ENCODE measurements at regions not wholly inside any gene's neighbourhood (a gene's known extent, or its start where the extent isn't known, plus 50 kb on each side); places are given as distances from the start of the nearest gene placed in this dataset.
"Not testable (repeated sequence)": the region's sequence is repeated elsewhere in the genome, so short reads cannot be mapped to it uniquely, and the experiment has no call there.

DNA sequence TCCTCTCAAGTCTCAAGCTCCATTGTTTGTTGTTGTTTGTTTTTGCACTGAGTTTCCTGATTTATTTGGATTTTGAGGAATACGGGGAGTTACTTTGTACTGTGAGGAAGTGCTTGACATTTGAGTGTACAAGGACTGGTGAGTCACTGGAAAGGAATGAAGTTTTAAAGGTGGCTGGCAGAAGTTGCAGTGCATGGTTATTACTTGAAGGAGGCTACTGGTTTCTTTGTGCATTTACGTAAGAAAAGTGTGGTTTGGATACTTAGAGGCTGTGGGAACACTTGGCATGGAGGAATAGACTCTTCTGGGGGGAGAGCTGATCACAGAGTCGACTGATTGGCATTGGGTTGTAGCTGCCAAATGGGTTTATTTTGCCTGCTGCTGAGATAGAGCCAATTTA is 919.0 kb downstream of the TAF11L14 start:
- Histone ChIP-seq H3K36me3 (replicated peaks) (no peaks in the 10 kb centered on the region), H3K4me3 (no peak overlapping the region), H3K27me3 (ENCODE audit: low read depth) (no peaks in the 10 kb centered on the region), H3K4me1 (no peaks in the 10 kb centered on the region), H3K9me3 (no peaks in the 10 kb centered on the region)
- DNase-seq (ENCODE audit: low spot score in 2 of 2), result no peak
- in situ Hi-C loops (cut with MboI; ENCODE audit: low sequenced_read_pairs), result no loop called here

DNA sequence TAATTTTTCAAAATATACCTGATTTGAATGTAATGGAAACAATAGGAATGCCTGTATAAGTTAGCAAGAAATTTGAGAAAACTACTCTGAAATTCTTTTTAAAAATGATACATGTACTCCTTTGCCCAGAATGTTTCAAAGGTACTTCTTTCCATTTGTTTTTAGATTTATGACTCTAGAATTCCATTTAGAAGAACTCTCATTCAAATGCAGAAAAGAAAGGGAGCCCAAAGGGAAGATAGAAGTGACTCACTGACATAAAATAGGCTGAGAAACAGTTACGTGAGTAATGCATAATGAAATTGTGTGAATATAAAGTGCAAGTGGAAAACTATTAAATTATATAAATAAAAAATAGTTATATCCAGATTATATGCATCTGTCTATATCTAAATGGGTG is 926.3 kb downstream of the TAF11L14 start:
- no peak overlapping the region for H3K4me3 ChIP-seq
- DNase-seq (ENCODE audit: low spot score in 2 of 2), result peak in 1 of 2 experiments; percentile 73
- peaks cover 29% of the 10 kb centered on the region for H3K4me1 ChIP-seq
- H3K36me3 ChIP-seq (replicated peaks), result no peaks in the 10 kb centered on the region
- no peaks in the 10 kb centered on the region for H3K27me3 ChIP-seq (ENCODE audit: low read depth)
- in situ Hi-C loops (cut with MboI; ENCODE audit: low sequenced_read_pairs), result no loop called here
- H3K9me3 ChIP-seq, result no peaks in the 10 kb centered on the region

DNA sequence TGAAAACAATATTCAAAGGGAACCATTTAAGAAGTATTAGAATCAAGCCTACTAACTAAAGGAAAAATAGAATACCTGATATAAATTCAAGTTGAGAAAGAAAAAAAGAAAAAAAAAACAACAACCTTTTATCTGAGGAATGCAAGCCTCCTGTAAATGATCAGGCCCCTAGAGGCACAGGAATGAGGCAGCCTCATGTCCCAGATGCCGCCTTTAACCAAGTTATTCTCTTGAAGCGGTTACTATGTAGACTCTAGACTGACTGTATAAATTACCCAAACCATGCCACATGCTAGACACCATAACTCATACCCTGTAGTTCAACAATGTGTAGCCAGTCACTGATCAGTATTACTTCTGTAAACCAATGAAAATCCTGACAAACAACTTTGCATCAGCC is 929.6 kb downstream of the TAF11L14 start:
- Histone ChIP-seq H3K27me3 (ENCODE audit: low read depth) (no peaks in the 10 kb centered on the region), H3K36me3 (replicated peaks) (no peaks in the 10 kb centered on the region), H3K4me1 (peaks cover 29% of the 10 kb centered on the region), H3K9me3 (no peaks in the 10 kb centered on the region), H3K4me3 (no peak overlapping the region)
- no peak for DNase-seq (ENCODE audit: low spot score in 2 of 2)
- in situ Hi-C loops (cut with MboI; ENCODE audit: low sequenced_read_pairs), result no loop called here

DNA sequence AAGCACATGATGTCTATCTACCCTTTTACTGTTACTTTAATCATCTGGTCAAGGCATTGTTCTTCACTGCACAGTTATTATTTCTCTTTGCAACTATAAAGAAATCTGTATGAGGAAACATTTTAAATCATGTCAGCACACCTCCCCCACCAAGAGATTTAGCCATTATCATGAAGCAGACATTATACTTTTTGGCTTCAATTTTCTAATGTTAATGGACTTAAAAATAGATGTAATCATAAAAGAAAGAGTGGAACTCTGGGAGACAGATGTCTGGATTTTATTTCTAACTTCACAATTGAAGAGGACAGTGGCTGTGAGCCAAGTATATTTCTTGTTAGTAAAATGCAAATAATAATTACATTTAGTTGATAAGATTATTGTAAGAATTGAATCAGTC is 932.4 kb downstream of the TAF11L14 start:
- DNase-seq (ENCODE audit: low spot score in 2 of 2), result no peak
- no peaks in the 10 kb centered on the region for H3K27me3 ChIP-seq (ENCODE audit: low read depth)
- peaks cover 9% of the 10 kb centered on the region for H3K4me1 ChIP-seq
- no peaks in the 10 kb centered on the region for H3K9me3 ChIP-seq
- in situ Hi-C loops (cut with MboI; ENCODE audit: low sequenced_read_pairs), result no loop called here
- no peak overlapping the region for H3K4me3 ChIP-seq
- H3K36me3 ChIP-seq (replicated peaks), result no peaks in the 10 kb centered on the region

DNA sequence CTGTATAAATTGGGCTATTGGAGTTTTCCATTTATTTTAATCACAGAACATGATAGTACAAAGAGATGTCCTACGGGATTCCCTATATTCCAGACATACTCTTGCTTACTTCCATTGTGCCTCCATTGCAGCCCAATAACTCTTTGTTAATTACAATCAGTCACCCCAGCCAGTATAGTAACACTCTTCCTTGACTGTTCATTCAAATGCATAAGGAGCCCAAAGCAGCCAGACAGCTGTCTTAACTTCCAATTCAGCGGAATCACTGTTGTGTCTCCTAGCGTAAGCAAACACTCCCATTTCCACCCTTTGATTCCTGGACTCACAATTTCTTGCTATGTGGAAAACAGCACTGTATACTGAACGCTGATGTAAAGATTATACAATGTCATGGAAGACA is 942.3 kb downstream of the TAF11L14 start:
- Histone ChIP-seq H3K36me3 (replicated peaks) (no peaks in the 10 kb centered on the region), H3K9me3 (no peaks in the 10 kb centered on the region), H3K4me1 (no peaks in the 10 kb centered on the region), H3K27me3 (ENCODE audit: low read depth) (no peaks in the 10 kb centered on the region), H3K4me3 (no peak overlapping the region)
- no peak for DNase-seq (ENCODE audit: low spot score in 2 of 2)
- in situ Hi-C loops (cut with MboI; ENCODE audit: low sequenced_read_pairs), result no loop called here

DNA sequence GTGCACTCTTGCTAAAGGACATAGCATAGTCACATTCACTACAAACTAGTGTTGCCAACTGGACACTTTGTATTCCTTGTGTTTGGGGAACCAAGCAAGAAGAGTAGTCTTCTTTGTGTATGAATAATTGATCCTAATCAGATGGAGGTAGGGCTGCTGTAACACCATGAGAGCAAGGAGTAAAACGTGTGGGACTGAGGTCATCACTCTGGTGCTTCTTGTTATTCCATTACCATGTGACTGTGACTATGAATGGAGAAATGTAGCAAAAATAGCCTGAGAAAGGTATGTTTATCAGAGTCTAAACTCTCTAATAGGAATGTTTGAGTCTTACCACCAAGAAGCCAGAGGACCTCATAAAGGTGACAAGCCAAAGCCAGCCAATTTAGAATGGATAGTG is 966.9 kb downstream of the TAF11L14 start:
- DNase-seq (ENCODE audit: low spot score in 2 of 2), result no peak
- no peaks in the 10 kb centered on the region for H3K36me3 ChIP-seq (replicated peaks)
- peaks cover 4% of the 10 kb centered on the region for H3K4me1 ChIP-seq
- no peaks in the 10 kb centered on the region for H3K9me3 ChIP-seq
- H3K27me3 ChIP-seq (ENCODE audit: low read depth), result no peaks in the 10 kb centered on the region
- H3K4me3 ChIP-seq, result no peak overlapping the region
- in situ Hi-C loops (cut with MboI; ENCODE audit: low sequenced_read_pairs), result no loop called here

DNA sequence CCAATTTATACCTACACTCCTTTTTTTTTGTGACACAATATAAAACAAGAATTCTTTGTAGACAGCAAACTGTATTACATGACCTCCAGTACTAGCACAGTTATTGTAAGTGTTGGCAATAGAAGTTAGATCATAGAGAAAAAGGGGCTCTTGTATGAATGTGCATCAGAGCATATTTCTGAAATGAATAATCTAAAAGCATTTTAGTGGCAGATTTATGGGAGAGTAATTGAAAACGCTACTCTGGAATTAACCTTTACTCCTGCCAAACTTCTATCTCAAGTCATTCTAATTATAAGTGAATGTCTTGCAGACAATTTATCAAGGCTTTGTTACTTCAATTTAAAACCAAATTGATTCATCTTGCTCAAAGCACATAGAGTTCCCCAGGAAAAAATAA is 968.1 kb downstream of the TAF11L14 start:
- H3K36me3 ChIP-seq (replicated peaks), result no peaks in the 10 kb centered on the region
- in situ Hi-C loops (cut with MboI; ENCODE audit: low sequenced_read_pairs), result no loop called here
- H3K4me3 ChIP-seq, result no peak overlapping the region
- no peak for DNase-seq (ENCODE audit: low spot score in 2 of 2)
- H3K9me3 ChIP-seq, result no peaks in the 10 kb centered on the region
- H3K27me3 ChIP-seq (ENCODE audit: low read depth), result no peaks in the 10 kb centered on the region
- H3K4me1 ChIP-seq, result peaks cover 7% of the 10 kb centered on the region

DNA sequence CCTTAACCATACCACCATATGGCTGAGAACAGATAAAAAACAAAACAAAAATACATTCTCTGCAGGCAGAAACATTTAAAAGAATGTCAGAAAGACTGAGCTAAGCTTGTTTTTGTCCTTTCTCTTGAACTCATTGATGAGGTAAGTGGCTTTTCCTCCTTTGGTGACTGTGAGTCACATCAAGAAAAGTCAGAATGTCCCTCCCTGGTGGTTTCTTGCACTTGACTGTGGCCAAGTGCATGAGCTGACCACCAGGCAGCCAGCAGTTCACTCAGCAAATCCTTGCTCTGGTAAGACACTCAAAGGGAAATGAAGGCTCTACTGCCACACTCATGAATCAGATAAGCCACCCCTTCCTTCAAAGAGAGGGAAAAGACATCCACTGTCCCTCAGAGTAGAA is 970.9 kb downstream of the TAF11L14 start:
- no peak for DNase-seq (ENCODE audit: low spot score in 2 of 2)
- in situ Hi-C loops (cut with MboI; ENCODE audit: low sequenced_read_pairs), result no loop called here
- Histone ChIP-seq H3K9me3 (no peaks in the 10 kb centered on the region), H3K27me3 (ENCODE audit: low read depth) (no peaks in the 10 kb centered on the region), H3K4me3 (no peak overlapping the region), H3K4me1 (peaks cover 12% of the 10 kb centered on the region), H3K36me3 (replicated peaks) (no peaks in the 10 kb centered on the region)

DNA sequence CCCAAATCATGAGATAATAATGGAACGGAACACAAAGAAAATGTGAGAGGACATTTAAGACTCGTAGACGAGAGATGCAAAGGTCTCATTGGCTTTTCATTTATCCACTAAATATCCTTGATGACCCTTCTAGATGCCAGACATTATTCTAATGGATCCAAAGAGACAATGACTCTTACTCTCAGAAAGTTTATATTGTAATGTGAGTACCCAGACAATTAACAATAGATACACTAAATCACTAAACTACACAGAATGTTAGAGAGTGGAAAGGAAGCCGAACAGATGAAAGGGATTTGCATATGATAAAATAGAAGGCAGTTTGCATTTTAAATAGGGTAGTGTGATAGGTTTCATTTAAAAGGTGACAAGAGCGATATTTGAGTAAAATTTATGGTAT is 973.3 kb downstream of the TAF11L14 start:
- Histone ChIP-seq H3K4me1 (peaks cover 12% of the 10 kb centered on the region), H3K9me3 (no peaks in the 10 kb centered on the region), H3K4me3 (no peak overlapping the region), H3K36me3 (replicated peaks) (no peaks in the 10 kb centered on the region), H3K27me3 (ENCODE audit: low read depth) (no peaks in the 10 kb centered on the region)
- in situ Hi-C loops (cut with MboI; ENCODE audit: low sequenced_read_pairs), result no loop called here
- peak in 1 of 2 experiments; percentile 53 for DNase-seq (ENCODE audit: low spot score in 2 of 2)

DNA sequence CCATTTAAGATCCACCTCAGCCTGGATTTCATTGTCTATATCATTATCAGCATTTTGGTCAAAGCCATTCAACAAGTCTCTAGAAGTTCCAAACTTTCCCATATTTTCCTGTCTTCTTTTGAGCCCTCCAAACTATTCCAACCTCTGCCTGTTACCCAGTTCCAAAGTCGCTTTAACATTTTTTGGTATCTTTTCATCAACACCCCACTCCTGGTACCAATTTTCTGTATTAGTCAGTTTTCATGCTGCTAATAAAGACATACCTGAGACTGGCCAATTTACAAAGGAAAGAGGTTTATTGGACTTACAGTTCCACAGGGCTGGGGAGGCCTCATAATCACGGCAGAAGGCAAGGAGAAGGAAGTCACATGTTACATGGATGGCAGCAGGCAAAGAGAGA is 982.9 kb downstream of the TAF11L14 start:
- H3K4me3 ChIP-seq; H3K27me3 ChIP-seq (ENCODE audit: low read depth); H3K9me3 ChIP-seq; H3K36me3 ChIP-seq (replicated peaks); DNase-seq (ENCODE audit: low spot score in 2 of 2); in situ Hi-C loops (cut with MboI; ENCODE audit: low sequenced_read_pairs); H3K4me1 ChIP-seq: not testable (repeated sequence)

DNA sequence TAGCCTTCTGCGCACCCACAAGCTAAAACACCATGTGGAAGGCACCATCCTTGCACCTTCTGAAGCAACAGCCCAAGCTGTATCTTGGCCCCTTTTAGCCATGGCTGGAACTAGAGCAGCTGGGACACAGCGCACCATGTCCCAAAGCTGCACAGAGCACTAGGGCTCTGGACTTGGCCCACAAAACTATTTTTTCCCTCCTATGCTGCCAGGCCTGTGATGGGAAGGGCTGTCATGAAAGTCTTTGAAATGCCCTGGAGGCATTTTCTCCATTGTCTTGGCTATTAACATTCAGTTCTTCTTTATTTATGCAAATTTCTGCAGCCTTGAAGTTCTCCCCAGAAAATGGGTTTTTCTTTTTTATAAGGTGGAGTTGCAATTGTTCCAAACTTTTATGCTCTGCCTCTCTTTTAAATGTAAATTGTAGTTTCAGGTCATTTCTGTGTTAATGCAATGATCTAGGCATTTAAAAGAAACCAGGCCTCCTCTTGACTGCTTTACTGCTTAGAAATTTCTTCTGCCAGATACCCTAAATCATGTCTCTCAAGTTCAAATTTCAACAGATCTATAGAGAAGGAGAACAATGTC is 996.3 kb downstream of the TAF11L14 start:
- DNase-seq (ENCODE audit: low spot score in 2 of 2), result peak; percentile 48 to 81
- no peak overlapping the region for H3K4me3 ChIP-seq
- in situ Hi-C loops (cut with MboI; ENCODE audit: low sequenced_read_pairs), result no loop called here
- H3K36me3 ChIP-seq (replicated peaks), result no peaks in the 10 kb centered on the region
- no peaks in the 10 kb centered on the region for H3K27me3 ChIP-seq (ENCODE audit: low read depth)
- H3K9me3 ChIP-seq, result peaks cover 7% of the 10 kb centered on the region; the same call in 1 of the 2 replicates
- H3K4me1 ChIP-seq, result peaks cover 6% of the 10 kb centered on the region

DNA sequence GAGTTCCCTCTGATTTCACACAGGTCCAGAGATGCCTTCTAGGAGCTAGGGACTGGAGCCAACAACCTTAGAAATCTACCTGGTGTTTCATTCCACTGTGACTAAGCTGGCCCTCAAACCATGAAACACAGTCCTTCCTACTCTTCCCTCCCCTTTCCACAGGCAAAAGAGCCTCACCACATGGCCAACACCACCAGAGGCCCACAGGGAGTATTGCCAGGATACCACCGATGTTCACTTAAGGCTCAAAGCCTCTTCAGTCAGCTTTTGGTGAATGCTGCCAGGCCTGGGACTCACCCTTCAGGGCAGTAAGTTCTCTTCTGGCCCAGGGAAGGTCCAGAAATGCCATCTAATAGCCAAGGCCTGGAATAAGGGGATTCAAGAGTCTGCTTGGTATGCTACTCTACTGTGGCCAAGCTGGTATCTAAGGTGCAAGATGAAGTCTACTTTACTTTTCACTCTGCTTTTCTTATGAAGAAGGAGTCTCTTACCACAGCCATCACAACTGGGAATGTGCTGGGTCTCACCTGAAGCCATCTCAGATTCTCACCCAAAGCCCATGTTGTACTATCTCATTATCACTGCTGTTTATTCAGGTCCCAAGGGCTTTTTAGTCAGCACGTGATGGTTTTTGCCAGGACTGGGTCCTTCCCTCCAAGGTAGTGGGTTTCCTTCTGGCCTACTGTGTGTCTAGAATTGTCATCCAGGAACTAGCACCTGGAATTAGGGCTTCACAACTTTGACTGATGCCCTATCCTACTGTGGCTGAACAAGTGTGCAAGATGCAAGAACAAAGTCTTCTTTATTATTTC is 1018.4 kb downstream of the TAF11L14 start:
- in situ Hi-C loops (cut with MboI; ENCODE audit: low sequenced_read_pairs), result no loop called here

DNA sequence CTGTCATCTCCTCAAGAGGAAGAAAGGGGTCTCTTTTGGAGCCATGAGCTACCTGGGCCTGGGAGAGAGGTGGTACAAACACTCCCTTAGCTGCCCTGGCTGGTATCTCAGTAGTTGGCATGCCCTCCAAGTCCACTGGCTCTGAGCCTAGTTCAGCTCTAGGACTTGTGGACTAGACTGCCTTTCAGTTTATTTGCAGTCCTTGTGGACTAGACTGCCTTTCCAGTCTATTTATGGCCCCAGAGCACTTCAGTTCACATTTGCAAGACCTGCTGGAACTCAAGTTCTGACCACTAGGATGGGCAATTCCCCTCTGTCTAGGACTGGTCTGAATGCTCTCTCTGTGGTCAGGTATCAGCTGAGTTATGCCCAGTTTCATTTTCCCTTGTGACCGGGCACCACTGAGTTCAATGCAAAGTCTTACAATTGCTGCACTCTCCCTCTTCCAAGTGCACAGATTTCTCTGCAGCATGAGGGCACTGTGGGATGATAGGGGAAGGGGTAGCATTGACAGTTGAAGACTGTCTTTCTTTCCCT is 1019.0 kb downstream of the TAF11L14 start:
- Histone ChIP-seq H3K36me3 (replicated peaks) (no peaks in the 10 kb centered on the region), H3K27me3 (ENCODE audit: low read depth) (no peaks in the 10 kb centered on the region), H3K9me3 (0 out of 2 replicates have a peak, but pooled peaks cover 1% of the 10 kb centered on the region), H3K4me1 (no peaks in the 10 kb centered on the region), H3K4me3 (no peak overlapping the region)
- DNase-seq (ENCODE audit: low spot score in 2 of 2), result no peak
- in situ Hi-C loops (cut with MboI; ENCODE audit: low sequenced_read_pairs), result no loop called here

More for the DNA sequence above, 1018.4 kb downstream of the TAF11L14 start:
- H3K9me3 ChIP-seq, result 0 out of 2 replicates have a peak, but pooled peaks cover 4% of the 10 kb centered on the region
- H3K27me3 ChIP-seq (ENCODE audit: low read depth), result no peaks in the 10 kb centered on the region
- H3K36me3 ChIP-seq (replicated peaks), result no peaks in the 10 kb centered on the region
- H3K4me1 ChIP-seq, result no peaks in the 10 kb centered on the region
- H3K4me3 ChIP-seq, result no peak overlapping the region
- no peak for DNase-seq (ENCODE audit: low spot score in 2 of 2)

DNA sequence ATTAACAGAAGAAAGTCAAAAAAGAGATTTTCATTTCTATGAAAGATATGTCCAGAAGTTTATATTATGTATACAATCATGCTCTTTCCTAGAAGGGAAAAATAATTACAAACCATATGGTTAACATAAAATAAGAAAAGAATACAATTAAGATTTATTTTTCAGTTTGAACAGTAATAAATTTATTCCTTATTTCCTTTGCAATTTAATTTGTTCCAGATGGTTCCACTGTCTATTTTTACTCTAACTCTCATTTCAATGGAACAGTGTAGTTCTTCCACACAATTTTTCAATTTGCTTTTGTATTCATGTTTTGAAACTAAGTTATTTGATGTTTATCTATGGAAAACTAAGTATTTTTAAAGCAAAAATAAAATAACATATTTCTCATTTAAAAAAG is 1026.3 kb downstream of the TAF11L14 start:
- no peak for DNase-seq (ENCODE audit: low spot score in 2 of 2)

More for the DNA sequence above, 1026.3 kb downstream of the TAF11L14 start:
- Histone ChIP-seq H3K4me3 (no peak overlapping the region), H3K4me1 (no peaks in the 10 kb centered on the region), H3K36me3 (replicated peaks) (no peaks in the 10 kb centered on the region), H3K9me3 (no peaks in the 10 kb centered on the region), H3K27me3 (ENCODE audit: low read depth) (no peaks in the 10 kb centered on the region)
- in situ Hi-C loops (cut with MboI; ENCODE audit: low sequenced_read_pairs), result no loop called here

All from HAP-1 (cell line).